ENCODE measurements at regions not wholly inside any gene's neighbourhood (a gene's known extent, or its start where the extent isn't known, plus 50 kb on each side); places are given as distances from the start of the nearest gene placed in this dataset.

DNA sequence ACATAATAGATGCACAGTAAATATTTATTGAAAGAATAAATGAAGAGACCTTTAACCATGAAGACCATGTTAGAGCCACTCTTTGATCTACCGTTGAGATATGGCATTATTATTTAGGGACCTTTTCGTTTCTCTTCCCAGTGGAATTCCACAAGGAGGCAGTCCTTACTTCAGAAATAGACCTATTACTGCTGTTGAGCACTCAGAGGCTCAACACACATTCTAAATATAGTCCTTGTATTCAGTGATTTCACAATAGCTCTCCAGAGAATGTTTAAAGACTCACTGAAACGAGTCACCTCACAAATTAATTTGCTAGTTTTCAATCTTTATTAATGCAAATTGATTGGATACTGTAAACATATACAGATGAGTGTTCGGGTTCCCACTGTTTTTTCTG, 603.8 kb downstream of the CDH8 start:
- H3K27me3 ChIP-seq (ENCODE audit: control insufficient read depth, insufficient read depth, low read length), result no peaks in the 10 kb centered on the region
- no peaks in the 10 kb centered on the region for H3K4me1 ChIP-seq (ENCODE audit: control insufficient read depth, insufficient read depth, low read length)
- CTCF ChIA-PET, result no interaction called here
- H3K36me3 ChIP-seq (ENCODE audit: control insufficient read depth, insufficient read depth, low read length), result no peaks in the 10 kb centered on the region
- no peak for ATAC-seq
- BruUV-seq (replicated peaks), result no TSS peak
- intact Hi-C loops (cut with micrococcal nuclease; ENCODE audit: unreplicated experiment), result no loop called here
- no peak overlapping the region for H3K27ac ChIP-seq (ENCODE audit: low read length)
- H3K9me3 ChIP-seq (ENCODE audit: control insufficient read depth, insufficient read depth, low read depth, low read length), result no peaks in the 10 kb centered on the region
- no peak overlapping the region for H3K4me3 ChIP-seq (ENCODE audit: low read depth in 2 of 2, low read length in 2 of 2)
- POLR2A ChIA-PET, result no interaction called here
- TF ChIP-seq, protein P1, sequence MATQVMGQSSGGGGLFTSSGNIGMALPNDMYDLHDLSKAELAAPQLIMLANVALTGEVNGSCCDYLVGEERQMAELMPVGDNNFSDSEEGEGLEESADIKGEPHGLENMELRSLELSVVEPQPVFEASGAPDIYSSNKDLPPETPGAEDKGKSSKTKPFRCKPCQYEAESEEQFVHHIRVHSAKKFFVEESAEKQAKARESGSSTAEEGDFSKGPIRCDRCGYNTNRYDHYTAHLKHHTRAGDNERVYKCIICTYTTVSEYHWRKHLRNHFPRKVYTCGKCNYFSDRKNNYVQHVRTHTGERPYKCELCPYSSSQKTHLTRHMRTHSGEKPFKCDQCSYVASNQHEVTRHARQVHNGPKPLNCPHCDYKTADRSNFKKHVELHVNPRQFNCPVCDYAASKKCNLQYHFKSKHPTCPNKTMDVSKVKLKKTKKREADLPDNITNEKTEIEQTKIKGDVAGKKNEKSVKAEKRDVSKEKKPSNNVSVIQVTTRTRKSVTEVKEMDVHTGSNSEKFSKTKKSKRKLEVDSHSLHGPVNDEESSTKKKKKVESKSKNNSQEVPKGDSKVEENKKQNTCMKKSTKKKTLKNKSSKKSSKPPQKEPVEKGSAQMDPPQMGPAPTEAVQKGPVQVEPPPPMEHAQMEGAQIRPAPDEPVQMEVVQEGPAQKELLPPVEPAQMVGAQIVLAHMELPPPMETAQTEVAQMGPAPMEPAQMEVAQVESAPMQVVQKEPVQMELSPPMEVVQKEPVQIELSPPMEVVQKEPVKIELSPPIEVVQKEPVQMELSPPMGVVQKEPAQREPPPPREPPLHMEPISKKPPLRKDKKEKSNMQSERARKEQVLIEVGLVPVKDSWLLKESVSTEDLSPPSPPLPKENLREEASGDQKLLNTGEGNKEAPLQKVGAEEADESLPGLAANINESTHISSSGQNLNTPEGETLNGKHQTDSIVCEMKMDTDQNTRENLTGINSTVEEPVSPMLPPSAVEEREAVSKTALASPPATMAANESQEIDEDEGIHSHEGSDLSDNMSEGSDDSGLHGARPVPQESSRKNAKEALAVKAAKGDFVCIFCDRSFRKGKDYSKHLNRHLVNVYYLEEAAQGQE (IDR thresholded peaks at IDR 0.05; ENCODE audit: insufficient read depth in 1 of 2, low read depth in 2 of 2, low read length in 1 of 2), result no peak
- no peak for TF ChIP-seq SIN3A (IDR thresholded peaks at IDR 0.05; ENCODE audit: borderline replicate concordance, insufficient read depth, low read depth, low read length)
- TF ChIP-seq, protein P2, sequence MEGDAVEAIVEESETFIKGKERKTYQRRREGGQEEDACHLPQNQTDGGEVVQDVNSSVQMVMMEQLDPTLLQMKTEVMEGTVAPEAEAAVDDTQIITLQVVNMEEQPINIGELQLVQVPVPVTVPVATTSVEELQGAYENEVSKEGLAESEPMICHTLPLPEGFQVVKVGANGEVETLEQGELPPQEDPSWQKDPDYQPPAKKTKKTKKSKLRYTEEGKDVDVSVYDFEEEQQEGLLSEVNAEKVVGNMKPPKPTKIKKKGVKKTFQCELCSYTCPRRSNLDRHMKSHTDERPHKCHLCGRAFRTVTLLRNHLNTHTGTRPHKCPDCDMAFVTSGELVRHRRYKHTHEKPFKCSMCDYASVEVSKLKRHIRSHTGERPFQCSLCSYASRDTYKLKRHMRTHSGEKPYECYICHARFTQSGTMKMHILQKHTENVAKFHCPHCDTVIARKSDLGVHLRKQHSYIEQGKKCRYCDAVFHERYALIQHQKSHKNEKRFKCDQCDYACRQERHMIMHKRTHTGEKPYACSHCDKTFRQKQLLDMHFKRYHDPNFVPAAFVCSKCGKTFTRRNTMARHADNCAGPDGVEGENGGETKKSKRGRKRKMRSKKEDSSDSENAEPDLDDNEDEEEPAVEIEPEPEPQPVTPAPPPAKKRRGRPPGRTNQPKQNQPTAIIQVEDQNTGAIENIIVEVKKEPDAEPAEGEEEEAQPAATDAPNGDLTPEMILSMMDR (IDR thresholded peaks at IDR 0.05), result no peak
- TF ChIP-seq POLR2AphosphoS5 (IDR thresholded peaks at IDR 0.05; ENCODE audit: low read depth, low read length), result no peak
- no peak for TF ChIP-seq TCF7L2 (IDR thresholded peaks at IDR 0.05; ENCODE audit: low read depth, low read length)
- in situ Hi-C loops (cut with HindIII; ENCODE audit: low pct_unique_long_range_greater_than_20kb, low sequenced_read_pairs), result no loop called here
- DNase-seq (ENCODE audit: low read depth, low spot score), result no peak

DNA sequence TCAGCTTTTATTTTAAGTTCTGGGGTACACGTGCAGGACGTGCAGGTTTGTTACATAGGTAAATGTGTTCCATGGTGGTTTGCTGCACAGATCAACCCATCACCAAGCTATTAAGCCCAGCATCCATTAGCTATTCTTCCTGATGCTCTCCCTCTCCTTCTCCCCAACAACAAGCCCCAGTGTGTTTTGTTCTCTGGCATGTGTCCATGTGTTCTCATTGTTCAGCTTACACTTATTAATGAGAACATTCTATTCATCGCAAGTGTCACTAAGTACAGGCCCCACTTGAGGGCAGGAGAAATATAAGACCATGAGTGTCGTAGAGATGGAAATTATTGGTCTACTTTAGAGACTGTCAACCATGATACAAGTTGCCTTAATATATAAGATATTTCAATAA, 615.1 kb downstream of the CDH8 start:
- Histone ChIP-seq H3K4me1 (ENCODE audit: control insufficient read depth, insufficient read depth, low read length) (no peaks in the 10 kb centered on the region), H3K36me3 (ENCODE audit: control insufficient read depth, insufficient read depth, low read length) (no peaks in the 10 kb centered on the region), H3K4me3 (ENCODE audit: low read depth in 2 of 2, low read length in 2 of 2) (no peak overlapping the region), H3K27ac (ENCODE audit: low read length) (no peak overlapping the region), H3K9me3 (ENCODE audit: control insufficient read depth, insufficient read depth, low read depth, low read length) (no peaks in the 10 kb centered on the region), H3K27me3 (ENCODE audit: control insufficient read depth, insufficient read depth, low read length) (no peaks in the 10 kb centered on the region)
- DNase-seq (ENCODE audit: low read depth, low spot score), result no peak
- POLR2A ChIA-PET, result no interaction called here
- in situ Hi-C loops (cut with HindIII; ENCODE audit: low pct_unique_long_range_greater_than_20kb, low sequenced_read_pairs), result no loop called here
- TF ChIP-seq POLR2AphosphoS5 (IDR thresholded peaks at IDR 0.05; ENCODE audit: low read depth, low read length) (no peak), SIN3A (IDR thresholded peaks at IDR 0.05; ENCODE audit: borderline replicate concordance, insufficient read depth, low read depth, low read length) (no peak), TCF7L2 (IDR thresholded peaks at IDR 0.05; ENCODE audit: low read depth, low read length) (no peak)
- TF ChIP-seq, protein P2 (IDR thresholded peaks at IDR 0.05), result no peak
- TF ChIP-seq, protein P1 (IDR thresholded peaks at IDR 0.05; ENCODE audit: insufficient read depth in 1 of 2, low read depth in 2 of 2, low read length in 1 of 2), result no peak
- ATAC-seq, result no peak
- intact Hi-C loops (cut with micrococcal nuclease; ENCODE audit: unreplicated experiment), result no loop called here
- BruUV-seq (replicated peaks), result no TSS peak
- CTCF ChIA-PET, result no interaction called here

Measured in Panc1 (cell line).